A673 (cell line): ENCODE measurements at regions not wholly inside any gene's neighbourhood (a gene's known extent, or its start where the extent isn't known, plus 50 kb on each side); places are given as distances from the start of the nearest gene placed in this dataset.

ENCODE experiments used
- BruUV-seq: library from RNA; stranded (reverse); fragments of 400-500 nt; replicated peaks from 2 replicates; lab custom pipeline; 2021; lab: Mats Ljungman, UMichigan
- CTCF ChIA-PET: fragments of 300-600 bp; sonication (Branson Sonifier 250); formaldehyde crosslinking; loops from one replicate; lab custom pipeline; 2022; ENCODE audit warnings: antibody characterized with exemption; lab: Charles Lee
- POLR2A ChIA-PET: fragments of 300-600 bp; sonication (Branson Sonifier 250); formaldehyde crosslinking; loops from one replicate; lab custom pipeline; 2022; ENCODE audit warnings: antibody characterized with exemption; ENCODE audit not compliant: low non-redundant PET; lab: Charles Lee
- DNase-seq: peaks from one replicate; pipeline ENCODE4 v3.0.0-alpha.2; 2015; ENCODE audit warnings: low spot score
- H3K27ac ChIP-seq: fragments of 200-600 bp; sonication (generic); 2 replicates; pipeline ENCODE4 v1.5.1; 2016; ENCODE audit warnings: mixed run types, low read depth, mild to moderate bottlenecking, mixed read lengths, antibody characterized with exemption, low read length; ENCODE audit not compliant: poor library complexity, severe bottlenecking
- H3K27me3 ChIP-seq: fragments of 200-600 bp; sonication (generic); replicated peaks from 2 replicates; pipeline ENCODE4 v1.6.1; 2017; ENCODE audit warnings: mixed run types, low read depth, mild to moderate bottlenecking, mixed read lengths, antibody characterized with exemption, low read length; ENCODE audit not compliant: insufficient read depth, poor library complexity
- H3K36me3 ChIP-seq: fragments of 200-600 bp; sonication (generic); 2 replicates; pipeline ENCODE4 v1.6.1; 2016; ENCODE audit warnings: mixed run types, mild to moderate bottlenecking, mixed read lengths, antibody characterized with exemption, low read length; ENCODE audit not compliant: insufficient read depth, poor library complexity, severe bottlenecking
- H3K4me1 ChIP-seq: fragments of 200-600 bp; sonication (generic); 2 replicates; pipeline ENCODE4 v1.6.1; 2017; ENCODE audit warnings: mixed run types, mild to moderate bottlenecking, mixed read lengths, antibody characterized with exemption, low read length; ENCODE audit not compliant: insufficient read depth, poor library complexity, severe bottlenecking
- H3K4me3 ChIP-seq: fragments of 200-600 bp; sonication (generic); 2 replicates; pipeline ENCODE4 v1.5.1; 2016; ENCODE audit warnings: low read depth, mixed run types, mild to moderate bottlenecking, mixed read lengths, low read length; ENCODE audit not compliant: poor library complexity, severe bottlenecking
- H3K9me3 ChIP-seq: fragments of 200-600 bp; sonication (generic); 2 replicates; pipeline ENCODE4 v1.6.1; 2016; ENCODE audit warnings: mixed run types, low read depth, mild to moderate bottlenecking, mixed read lengths, antibody characterized with exemption, low read length; ENCODE audit not compliant: poor library complexity, severe bottlenecking
- EZH2 ChIP-seq: fragments of 200-600 bp; sonication (generic); IDR thresholded peaks from 2 replicates; pipeline ENCODE4 v1.6.1; 2017; ENCODE audit warnings: borderline replicate concordance, low read depth, mild to moderate bottlenecking, mixed read lengths, antibody characterized with exemption, low read length; ENCODE audit not compliant: poor library complexity, severe bottlenecking
- intact Hi-C: fragments of 100-400 bp; cut with micrococcal nuclease; formaldehyde crosslinking; loops from one replicate; pipeline ENCODE4 v1.10.0; 2022; ENCODE audit not compliant: unreplicated experiment
- TF ChIP-seq, protein P1 (sequence below): fragments of 300-800, 200-600 bp; sonication (generic); conservative IDR thresholded peaks from 2 replicates; pipeline ENCODE4 v1.5.1; 2017; ENCODE audit warnings: low read depth, mild to moderate bottlenecking, antibody characterized with exemption, low read length, moderate library complexity, mixed read lengths

GRCh38 chr11:134640971-134641968, 229.2 kb upstream of the B3GAT1 start:
- intact Hi-C loops = no loop called here
- TF ChIP-seq, protein P1, sequence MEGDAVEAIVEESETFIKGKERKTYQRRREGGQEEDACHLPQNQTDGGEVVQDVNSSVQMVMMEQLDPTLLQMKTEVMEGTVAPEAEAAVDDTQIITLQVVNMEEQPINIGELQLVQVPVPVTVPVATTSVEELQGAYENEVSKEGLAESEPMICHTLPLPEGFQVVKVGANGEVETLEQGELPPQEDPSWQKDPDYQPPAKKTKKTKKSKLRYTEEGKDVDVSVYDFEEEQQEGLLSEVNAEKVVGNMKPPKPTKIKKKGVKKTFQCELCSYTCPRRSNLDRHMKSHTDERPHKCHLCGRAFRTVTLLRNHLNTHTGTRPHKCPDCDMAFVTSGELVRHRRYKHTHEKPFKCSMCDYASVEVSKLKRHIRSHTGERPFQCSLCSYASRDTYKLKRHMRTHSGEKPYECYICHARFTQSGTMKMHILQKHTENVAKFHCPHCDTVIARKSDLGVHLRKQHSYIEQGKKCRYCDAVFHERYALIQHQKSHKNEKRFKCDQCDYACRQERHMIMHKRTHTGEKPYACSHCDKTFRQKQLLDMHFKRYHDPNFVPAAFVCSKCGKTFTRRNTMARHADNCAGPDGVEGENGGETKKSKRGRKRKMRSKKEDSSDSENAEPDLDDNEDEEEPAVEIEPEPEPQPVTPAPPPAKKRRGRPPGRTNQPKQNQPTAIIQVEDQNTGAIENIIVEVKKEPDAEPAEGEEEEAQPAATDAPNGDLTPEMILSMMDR = no peak
- no peak for TF ChIP-seq EZH2
- H3K4me1 ChIP-seq = no peaks in the 10 kb centered on the region
- no peak overlapping the region for H3K4me3 ChIP-seq
- ChIA-PET POLR2A (no interaction called here), CTCF (no interaction called here)
- BruUV-seq = no TSS peak
- no peaks in the 10 kb centered on the region for H3K27me3 ChIP-seq
- peak; percentile 15 for DNase-seq
- H3K9me3 ChIP-seq = no peaks in the 10 kb centered on the region
- H3K36me3 ChIP-seq = no peaks in the 10 kb centered on the region
- no peak overlapping the region for H3K27ac ChIP-seq

DNA sequence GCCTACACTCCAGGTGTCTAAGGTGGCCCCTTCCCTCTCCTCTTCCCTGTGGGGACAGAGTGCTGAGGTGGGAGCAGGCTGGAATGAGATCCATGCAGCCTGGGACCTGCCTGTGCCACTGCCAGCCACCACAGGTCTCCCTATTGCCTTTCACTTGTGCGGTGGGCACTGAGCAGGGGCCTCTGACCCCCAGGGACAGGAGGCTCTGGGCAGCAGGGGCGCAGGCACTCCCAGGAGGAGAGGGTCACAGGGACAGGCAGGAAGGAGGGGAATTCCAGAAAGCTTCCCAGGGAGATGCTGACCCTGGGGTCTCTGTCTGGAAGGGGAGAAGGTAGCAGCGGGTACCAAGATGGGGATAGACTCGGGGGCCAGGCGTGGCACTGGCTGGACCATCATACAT, 228.5 kb upstream of the B3GAT1 start:
- Histone ChIP-seq H3K9me3 (no peaks in the 10 kb centered on the region), H3K4me3 (no peak overlapping the region), H3K4me1 (no peaks in the 10 kb centered on the region), H3K27me3 (no peaks in the 10 kb centered on the region), H3K36me3 (no peaks in the 10 kb centered on the region), H3K27ac (no peak overlapping the region)
- DNase-seq = no peak
- intact Hi-C loops = no loop called here
- no TSS peak for BruUV-seq
- no peak for TF ChIP-seq EZH2
- POLR2A ChIA-PET = interaction anchor here (0.6 kb wide), 1 partner anchor 21 kb away, joined by 4 read pairs; no protein-coding TSS in a partner anchor
- CTCF ChIA-PET = no interaction called here

DNA sequence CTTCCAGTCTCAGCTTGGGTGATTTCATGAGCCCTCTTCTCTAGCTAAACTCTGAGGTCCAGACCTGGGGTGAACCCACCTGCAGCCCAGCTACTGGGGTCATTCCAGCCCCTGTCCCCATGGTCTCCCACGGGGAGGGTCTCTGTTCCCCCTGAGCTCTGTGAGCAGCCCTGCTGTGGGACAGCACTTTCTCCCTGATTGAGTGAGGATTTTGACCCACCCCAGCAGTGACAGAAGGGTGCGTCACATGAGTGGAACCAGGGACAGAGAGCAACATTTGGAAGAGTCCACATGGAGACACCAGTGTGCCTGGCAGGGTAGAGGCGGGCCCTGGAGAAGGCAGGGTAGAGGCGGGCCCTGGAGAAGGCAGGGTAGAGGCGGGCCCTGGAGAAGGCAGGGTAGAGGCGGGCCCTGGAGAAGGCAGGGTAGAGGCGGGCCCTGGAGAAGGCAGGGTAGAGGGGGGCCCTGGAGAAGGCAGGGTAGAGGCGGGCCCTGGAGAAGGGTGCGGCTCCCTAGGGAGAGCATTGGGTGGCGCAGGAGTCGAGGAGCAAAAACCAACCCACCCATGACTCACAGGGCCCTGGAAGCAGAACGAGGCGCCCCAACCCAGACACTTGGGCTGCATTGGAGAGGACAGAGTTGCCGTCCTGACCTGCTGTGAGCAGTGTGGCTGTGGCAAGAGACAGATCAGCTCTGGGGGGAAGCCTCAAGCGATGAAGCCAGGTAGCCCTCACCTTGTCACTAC, 227.7 kb upstream of the B3GAT1 start:
- Histone ChIP-seq H3K9me3 (no peaks in the 10 kb centered on the region), H3K27me3 (no peaks in the 10 kb centered on the region), H3K4me1 (no peaks in the 10 kb centered on the region), H3K4me3 (no peak overlapping the region), H3K27ac (no peak overlapping the region), H3K36me3 (no peaks in the 10 kb centered on the region)
- TF ChIP-seq EZH2 = no peak
- TF ChIP-seq, protein P1 = no peak
- DNase-seq = peak; percentile 36
- no TSS peak for BruUV-seq
- intact Hi-C loops = no loop called here
- POLR2A ChIA-PET = interaction anchor here (0.6 kb wide), 1 partner anchor 20 kb away, joined by 4 read pairs; no protein-coding TSS in a partner anchor
- CTCF ChIA-PET = no interaction called here
